HT-29 (cell line): ENCODE measurements at regions not wholly inside any gene's neighbourhood (a gene's known extent, or its start where the extent isn't known, plus 50 kb on each side); places are given as distances from the start of the nearest gene placed in this dataset.
"Not testable (repeated sequence)": the region's sequence is repeated elsewhere in the genome, so short reads cannot be mapped to it uniquely, and the experiment has no call there.

Experiments used
- DNase-seq: peaks from one replicate; pipeline ENCODE4 v3.0.0-alpha.2; 2015; ENCODE audit warnings: low spot score

DNA sequence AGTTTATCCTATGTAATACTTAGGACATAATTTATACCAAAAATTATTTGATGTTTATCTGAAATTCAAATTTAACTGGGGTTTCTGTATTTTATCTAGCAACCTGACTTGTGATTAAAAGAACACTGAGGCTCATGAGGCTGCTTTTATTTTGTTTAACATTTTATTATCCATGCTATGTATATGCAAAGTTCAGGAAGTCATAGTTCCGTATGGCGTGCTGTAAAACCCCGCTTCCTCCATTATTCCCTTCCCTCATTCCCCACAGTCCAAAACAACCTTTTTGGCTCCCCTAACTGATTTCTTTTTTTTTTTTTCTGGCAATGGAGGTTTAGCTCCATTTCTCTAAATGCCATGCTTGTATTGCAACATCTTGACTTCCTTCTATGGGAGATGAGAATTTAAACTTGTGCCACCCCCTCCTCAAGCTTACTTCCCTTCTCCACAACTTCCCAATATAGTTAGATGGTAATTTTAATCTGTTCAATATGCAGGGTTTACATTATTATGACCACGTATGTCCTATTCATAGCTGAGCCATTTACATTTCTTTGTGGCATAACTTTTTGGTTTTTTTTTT, 138.0 kb upstream of the DNAH14 start:
- no peak for DNase-seq

DNA sequence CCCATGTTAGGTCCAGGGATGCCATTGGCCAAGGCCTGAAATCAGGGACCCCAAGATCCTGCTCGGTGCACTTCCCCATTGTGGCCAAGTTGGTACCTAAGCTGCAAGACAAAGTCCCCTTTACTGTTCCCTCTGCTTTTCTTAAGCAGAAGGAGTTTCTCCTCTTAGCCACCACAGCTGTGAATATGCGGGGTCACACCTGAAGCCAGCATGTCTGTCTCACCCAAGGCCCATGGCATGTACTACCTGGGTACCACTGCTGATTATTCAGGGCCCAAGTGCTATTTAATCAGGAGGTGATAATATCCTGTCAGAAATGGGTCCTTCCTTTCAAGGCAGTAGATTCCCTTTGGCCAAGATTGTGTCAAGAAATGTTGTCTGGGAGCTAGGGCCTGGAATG, 133.9 kb upstream of the DNAH14 start:
- no peak for DNase-seq

DNA sequence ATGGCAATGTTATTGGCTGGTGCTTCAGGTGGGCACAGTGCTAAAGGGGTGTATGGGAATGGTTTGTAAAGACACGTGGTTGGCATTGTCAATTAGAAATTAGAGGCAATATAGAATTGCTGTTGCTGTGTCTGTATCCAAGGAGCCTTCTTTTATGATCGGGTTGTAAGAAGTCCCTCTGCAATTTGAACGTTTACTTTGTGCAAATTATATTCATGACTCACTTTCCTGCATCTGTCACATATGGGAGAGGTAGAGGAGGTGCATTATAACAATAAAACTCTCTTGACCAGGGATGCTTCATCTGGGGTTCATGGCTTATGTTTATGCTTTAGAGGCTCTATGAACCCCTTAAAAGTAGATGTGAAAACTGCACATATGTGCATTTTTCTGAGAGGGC, 130.4 kb upstream of the DNAH14 start:
- DNase-seq: no peak

DNA sequence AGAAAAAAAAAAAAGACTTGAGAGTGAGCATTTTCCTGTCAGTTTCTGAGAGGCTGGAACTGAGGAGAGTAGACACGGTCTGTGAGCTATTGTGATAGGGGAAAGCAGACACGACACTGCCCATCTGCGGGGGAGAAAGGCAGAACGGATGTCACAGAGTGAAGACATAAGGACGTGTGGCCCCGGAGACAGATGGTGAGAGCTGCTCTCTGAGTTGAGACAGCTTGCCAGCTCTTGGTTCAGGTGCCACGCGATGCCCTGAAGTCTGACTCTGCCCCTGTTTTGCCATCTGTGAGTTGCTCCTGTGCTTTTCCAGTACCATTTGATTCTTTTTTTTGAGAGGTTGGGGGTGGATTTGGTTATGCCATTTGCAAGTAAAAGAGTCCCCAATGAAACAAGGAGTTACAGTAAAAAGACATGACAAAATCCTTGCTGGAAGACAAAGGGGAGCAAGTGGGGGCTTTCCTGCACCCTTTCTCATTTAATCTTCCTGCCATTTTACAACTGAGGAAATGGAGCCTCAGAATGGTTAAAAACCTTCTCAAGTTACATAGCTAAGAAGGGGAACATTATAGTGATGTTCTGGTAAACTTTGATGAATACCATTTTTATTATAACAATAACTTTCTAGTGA, 128.9 kb upstream of the DNAH14 start:
- no peak for DNase-seq

DNA sequence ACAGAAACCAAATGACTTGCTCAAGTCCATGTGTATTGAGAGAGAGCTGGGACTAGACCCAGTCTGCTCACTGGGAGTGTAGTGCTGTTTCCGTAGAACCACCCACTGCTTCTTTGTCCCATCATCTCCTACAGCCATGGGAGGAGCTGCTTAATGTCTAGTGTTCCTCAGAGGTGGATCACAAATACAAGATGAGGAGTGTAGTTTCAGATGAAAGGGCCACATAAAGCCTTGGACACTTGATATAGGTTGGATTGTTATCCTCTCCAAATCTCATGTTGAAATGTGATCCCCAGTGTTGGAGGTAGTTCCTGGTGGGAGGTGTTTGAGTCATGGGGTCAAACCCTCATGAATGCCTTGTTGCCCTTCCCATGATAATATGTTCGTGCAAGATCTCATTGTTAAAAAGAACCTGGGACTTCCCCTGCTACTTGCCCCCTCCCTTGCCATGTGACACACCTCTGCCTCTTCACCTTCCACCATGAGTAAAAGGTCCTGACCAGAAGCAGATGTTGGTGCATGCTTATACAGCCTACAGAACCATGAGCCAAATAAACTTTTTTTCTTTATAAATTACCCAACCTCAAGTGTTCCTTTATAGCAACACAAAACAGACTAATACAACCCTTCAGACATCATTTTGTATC, 127.5 kb upstream of the DNAH14 start:
- DNase-seq: no peak

DNA sequence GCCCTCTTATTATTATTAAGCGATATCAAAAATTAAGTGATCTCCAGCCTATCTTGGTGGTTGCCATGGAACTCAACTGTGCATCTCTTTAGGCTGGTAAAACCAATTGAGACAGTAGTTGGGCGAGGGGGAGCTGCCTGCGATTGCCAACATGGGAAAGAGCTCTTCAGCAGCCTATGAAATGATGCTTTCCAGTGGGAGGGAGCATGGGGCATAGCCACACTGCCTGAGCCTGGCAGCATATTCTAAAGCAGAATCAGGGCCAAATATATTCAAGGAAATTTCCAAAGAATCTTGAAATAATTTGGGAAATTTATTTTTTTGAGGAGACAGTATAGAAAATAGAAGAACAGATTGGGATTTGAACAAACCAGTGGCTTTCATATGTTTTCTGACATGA, 126.9 kb upstream of the DNAH14 start:
- no peak for DNase-seq

DNA sequence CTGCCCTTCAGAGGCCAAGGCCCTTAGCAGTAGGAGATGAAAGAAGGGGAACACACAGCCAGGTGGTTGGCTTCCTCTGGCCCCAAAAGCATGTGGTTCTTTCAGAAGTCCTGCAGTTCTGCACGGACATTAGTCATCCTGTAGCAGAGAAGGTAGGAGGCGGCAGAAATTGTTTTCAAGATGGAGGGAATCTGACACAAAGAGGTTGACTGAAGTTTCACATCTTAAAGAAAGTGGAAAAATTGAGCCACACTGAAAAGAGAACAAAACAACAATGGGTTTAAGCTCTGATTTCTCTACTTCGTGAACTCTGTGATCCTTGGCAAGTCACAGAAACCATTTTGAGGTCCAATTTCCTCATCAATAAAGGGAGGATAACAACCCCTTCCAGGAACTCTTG, 125.3 kb upstream of the DNAH14 start:
- DNase-seq: no peak

DNA sequence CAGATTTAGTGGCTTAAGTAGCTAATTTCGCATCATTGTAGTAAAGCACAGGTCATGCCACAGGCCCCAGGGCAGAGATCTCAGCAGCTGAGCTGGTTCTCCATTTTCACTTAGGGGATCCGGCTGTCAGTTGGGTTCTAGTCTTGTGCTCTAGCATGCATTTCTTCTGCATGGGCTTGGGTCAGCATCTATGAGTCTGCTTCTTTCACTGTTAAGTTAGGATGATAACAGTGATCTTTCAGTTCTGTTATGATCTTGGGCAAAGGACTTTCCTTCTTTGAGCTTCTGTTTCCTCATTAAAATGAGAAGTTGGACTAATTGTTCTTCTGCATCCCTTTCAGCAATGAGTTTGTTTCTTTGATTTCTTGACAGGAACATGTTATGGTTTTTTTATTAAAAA, 123.6 kb upstream of the DNAH14 start:
- DNase-seq: no peak

DNA sequence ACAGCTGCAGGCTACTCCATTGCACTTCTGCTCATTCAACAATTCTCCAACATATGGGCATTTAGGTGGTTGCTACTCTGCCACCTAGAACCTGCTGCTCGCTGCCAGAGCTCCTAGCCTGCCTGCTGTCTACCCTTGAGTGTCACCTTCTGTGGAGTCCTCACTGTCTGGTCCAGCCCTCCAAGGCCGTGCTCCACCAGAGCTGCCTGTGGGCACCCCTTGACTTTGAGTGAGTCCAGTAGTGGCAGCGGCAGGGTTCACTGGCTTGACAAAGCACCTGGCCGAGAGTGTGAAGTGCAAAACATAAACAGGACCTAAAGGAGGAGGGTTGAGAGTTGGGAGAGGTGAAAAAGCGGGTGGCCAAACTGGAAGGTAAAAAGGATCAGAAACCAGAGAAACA, 120.3 kb upstream of the DNAH14 start:
- no peak for DNase-seq

DNA sequence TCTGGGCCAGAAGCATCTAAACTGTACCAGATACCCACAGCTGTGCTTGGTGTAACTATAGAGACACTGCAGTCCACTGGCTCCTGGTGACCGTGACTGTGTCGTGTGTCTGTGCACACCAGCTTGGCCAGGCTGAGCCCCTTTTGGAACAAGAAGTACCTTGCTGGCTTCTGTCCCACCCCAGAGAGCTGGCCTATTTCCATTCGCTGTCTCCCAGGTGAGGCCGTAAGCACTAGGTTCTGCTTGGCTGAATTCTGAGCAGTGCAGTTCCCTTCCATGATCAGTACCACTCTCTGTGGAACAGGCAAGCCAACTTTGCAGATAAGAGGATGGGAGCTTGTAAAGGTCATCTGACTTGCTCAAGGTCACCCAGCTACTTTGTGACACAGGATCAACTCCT, 119.9 kb upstream of the DNAH14 start:
- no peak for DNase-seq

DNA sequence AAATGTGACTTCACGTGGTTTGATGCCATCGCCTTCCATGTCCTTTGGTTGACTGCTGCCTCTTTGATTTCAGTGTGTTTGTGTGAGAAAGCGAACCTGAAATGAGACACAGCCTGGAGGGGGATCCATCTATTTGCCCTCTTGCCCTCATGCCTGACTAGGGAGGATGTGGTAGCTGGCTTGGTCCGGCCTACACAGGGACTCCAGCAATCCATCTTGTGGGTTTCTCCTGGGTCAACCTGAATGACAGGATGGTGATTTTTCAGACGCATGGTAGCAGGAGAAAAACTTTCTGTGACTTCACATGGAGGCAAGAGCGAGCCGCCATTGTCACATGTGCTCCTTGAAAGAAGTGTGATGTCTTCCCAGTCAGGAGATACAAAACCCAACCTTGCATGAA, 117.9 kb upstream of the DNAH14 start:
- no peak for DNase-seq

DNA sequence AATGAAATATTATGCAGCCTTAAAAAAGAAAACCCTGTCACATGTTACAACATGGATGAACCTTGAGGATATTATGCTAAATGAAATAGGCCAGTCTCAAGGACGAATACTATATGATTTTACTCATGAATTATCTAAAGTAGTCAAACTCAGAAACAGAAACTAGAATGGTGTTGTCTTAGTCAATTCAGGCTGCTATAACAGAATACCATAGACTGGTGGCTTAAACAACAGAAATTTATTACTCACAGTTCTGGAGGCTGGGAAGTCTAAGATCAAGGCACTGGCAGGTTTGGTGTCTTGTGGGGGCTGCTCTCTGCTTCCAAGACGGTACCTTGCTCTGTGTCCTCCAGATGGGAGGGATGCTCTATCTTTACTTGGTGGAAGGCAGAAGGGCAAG, 113.8 kb upstream of the DNAH14 start:
- DNase-seq: no peak

DNA sequence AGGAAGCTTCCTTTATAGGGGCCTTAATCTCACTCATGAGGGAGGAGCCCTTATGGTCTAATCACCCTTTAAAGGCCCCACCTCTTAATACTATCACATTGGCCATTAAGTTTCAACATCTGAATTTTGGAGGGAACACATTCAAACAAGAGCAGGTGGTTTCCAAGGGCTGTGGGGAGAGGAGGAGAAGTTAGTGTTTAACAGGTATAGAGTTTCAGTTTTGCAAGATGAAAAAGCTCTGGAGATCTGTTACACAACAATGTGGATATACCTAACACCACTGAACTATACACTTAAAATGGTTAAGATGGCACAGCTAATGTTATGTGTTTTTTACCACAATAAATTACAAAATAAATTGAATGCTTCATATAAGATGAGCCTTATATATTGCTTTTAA, 113.4 kb upstream of the DNAH14 start:
- DNase-seq: no peak

DNA sequence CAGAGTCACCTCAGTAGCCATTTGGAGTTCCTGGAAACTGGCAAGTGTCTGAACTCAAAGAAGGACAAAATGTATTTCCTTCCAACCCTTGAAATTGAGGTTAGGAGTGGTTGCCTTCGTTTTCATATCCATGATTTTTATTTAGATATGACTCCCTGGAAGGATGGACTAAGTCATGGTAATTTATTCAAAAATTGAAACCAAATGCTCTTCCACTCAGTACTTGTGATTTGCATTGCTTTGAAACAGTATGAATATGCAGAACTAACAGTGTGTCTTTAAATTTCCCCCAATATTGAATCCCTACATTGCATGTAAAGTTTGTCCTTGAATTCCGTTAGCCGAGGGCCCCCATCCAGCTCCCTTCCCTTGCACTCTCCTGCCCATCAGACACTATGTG, 112.1 kb upstream of the DNAH14 start:
- no peak for DNase-seq

DNA sequence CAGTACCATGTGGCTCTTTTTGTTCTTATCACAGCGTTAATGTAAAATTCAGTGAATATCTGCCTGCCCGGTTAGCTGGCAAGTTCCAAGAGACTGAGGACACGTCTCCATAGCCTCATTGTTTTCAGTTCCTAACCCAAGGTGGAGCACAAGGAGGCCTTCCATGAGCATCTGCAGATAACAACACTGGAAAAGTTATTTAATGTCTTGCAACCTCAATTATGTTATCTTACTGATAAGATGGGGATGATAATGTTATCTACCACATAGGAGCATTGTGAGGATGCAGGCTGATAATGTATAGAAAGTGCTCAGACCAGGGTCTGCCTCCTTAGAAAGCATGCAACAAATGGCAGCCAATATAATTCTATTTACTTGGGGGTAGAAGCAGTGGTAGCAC, 109.6 kb upstream of the DNAH14 start:
- no peak for DNase-seq

DNA sequence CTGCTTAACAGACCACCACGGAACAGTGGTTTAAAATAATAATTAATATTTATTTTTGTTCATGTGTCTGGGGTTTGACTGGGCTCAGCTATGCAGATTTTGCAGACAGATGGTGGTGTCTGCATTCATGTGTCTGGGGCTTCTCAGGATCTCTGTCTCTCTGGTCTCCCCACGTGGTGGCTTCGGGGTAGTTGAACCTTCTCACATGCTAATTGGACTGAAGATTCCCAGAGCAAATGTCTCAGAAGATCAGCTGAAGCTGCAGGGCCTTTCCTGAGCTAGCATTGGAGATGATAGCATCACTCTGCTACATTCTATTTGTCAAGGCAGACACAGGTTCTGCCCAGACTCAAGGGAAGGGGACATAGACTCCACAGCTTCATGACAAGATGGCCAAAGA, 109.1 kb upstream of the DNAH14 start:
- no peak for DNase-seq

DNA sequence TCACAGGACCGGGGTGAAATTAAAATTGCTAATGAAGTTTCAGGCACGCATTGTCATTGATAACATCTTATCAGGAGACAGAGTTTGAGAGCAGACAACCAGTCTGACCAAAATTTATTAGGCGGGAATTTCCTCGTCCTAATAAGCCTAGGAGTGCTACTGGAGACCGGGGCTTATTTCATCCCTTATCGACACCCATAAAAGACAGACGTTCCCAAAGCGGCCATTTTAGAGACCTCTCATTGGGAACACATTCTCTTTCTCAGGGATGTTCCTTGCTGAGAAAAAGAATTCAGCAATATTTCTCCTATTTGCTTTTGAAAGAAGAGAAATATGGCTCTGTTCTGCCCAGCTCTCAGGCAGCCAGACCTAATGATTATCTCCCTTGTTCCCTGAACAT, 107.7 kb upstream of the DNAH14 start:
- DNase-seq: not testable (repeated sequence)

DNA sequence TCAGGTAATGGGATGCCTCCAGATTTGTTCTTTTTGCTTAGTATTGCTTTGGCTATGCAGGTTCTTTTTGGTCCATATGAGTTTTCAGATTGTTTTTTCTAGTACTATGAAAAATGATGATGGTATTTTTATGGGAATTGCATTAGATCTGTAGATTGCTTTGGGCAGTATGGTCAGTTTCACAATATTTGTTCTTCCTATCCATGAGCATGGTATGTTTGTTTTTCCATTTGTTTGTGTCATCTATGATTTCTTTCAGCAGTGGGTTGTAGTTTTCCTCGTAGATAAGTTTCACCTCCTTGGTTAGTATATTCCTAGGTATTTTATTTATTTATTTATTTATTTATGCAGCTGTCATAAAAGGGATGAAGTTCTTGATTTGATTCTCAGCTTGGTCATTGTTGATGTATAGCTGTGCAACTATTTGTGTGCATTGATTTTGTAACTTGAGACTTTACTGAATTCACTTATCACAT, 103.9 kb upstream of the DNAH14 start:
- no peak for DNase-seq

DNA sequence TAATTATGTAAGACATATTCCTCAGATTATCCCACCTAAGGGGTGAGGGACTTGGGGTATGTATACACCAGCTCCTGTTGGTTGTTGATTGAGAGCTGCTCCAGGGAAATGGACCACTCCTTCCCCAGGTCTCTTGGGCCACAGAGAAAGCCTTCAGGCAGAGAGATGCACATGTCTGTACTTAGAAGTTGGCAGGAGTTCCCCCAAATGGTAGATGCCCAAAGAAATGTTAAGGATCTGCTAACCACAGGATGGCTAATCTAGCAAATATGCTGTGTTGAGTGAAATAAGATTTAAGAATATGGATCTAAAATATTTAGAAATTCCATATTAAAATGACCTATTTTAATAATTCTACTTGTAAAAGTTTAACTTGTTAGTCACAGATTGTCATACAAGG, 100.8 kb upstream of the DNAH14 start:
- DNase-seq: no peak

DNA sequence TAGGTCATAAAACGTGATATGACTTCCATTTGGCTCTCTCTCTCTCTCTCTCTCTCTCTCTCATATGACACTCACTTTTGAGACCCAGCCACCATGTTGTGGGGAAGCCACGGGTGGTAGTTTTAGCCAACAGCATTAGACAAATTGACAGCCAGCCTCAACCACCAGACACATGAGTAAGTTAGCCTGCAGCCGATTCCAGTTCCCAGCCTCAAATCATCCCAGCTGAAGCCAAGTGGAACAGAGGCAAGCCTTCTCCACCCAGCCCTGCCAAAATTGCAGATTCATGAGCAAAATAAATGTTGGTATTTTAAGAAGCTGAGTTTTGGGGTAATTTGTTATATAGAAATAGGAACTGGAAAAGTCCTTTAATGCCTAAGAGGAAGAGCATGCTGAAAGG, 98.0 kb upstream of the DNAH14 start:
- no peak for DNase-seq

DNA sequence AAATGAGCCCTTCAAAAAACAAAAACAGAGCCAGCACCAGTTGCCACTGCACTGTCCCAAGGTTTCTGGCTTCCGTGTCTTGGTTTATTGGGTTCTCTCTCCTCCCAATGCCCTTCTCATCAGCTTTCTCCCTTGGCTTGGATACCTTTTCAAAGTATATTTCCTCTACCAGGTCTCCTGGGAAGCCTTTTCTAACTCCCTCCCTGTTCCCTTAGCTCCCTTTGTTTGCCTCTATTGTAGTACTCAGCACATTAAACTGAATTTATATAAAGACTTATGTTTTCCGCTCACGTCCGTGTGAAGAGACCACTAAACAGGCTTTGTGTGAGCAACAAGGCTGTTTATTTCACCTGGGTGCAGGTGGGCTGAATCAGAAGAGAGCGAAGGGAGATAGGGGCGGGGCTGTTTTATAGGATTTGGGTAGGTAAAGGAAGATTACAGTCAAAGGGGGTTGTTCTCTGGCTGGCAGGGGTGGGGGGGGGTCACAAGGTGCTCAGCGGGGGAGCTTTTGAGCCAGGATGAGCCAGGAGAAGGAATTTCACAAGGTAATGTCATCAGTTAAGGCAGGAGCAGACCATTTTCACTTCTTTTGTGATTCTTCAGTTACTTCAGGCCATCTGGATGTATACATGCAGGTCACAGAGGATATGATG, 89.7 kb upstream of the DNAH14 start:
- not testable (repeated sequence) for DNase-seq

DNA sequence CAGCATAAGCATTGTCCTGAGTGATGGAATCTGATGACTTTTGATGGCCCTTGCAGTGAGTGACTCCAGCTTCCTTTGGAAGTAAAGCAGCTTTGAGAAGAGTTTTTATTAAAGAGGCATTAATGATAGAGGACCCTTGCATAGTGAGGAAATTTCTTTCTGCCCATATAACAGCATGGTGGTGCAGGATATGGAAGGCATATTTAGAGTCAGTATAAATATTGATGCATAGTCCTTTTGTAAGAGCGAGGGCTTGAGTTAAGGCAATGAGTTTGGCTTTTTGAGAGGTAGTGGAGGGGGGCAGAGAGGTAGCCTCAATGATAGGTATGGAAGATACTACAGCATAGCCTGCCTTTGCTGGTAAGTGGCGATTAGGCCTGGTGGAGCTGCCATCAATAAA, 87.7 kb upstream of the DNAH14 start:
- not testable (repeated sequence) for DNase-seq
